HL-60 (cell line): ENCODE measurements at regions not wholly inside any gene's neighbourhood (a gene's known extent, or its start where the extent isn't known, plus 50 kb on each side); places are given as distances from the start of the nearest gene placed in this dataset.
A peak's percentile ranks its signal among the peaks of the same experiment; 100 is the strongest.

Source experiments
- DNase-seq, 2 experiments: peaks; one replicate each; pipeline ENCODE4 v3.0.0-alpha.2; 2010 to 2020; ENCODE audit warnings: low read depth in 1 of 2, low spot score in 1 of 2
- H3K27ac ChIP-seq: fragments of 250-450 bp; sonication (Bioruptor Pico); replicated peaks from 2 replicates; pipeline ENCODE4 v1.5.1; 2020; ENCODE audit warnings: mild to moderate bottlenecking, moderate library complexity
- H3K27me3 ChIP-seq: fragments of 250-450 bp; sonication (Bioruptor Pico); 2 replicates; pipeline ENCODE4 v1.5.1; 2021; ENCODE audit warnings: mild to moderate bottlenecking, moderate library complexity; ENCODE audit not compliant: insufficient read depth, poor library complexity, severe bottlenecking
- H3K4me3 ChIP-seq: replicated peaks from 2 replicates; pipeline ENCODE4 v1.5.1; 2011; ENCODE audit warnings: mild to moderate bottlenecking, control low read depth, low read length; ENCODE audit not compliant: insufficient read depth
- GABPA ChIP-seq: IDR thresholded peaks from 2 replicates; pipeline ENCODE4 v1.6.1; 2012; ENCODE audit warnings: low read depth
- POLR2AphosphoS5 ChIP-seq: IDR thresholded peaks from 2 replicates; pipeline ENCODE4 v1.6.1; 2012; ENCODE audit warnings: low read depth
- REST ChIP-seq: IDR thresholded peaks from 2 replicates; pipeline ENCODE4 v1.6.1; 2012; ENCODE audit warnings: low read depth; ENCODE audit not compliant: insufficient replicate concordance
- SPI1 ChIP-seq: IDR thresholded peaks from 2 replicates; pipeline ENCODE4 v1.6.1; 2012; ENCODE audit warnings: low read depth, mild to moderate bottlenecking, borderline replicate concordance
- TF ChIP-seq, protein P1 (sequence below): IDR thresholded peaks from one replicate; pipeline ENCODE4 v1.5.1; 2011; ENCODE audit warnings: low read length, control low read depth, inconsistent platforms; ENCODE audit not compliant: insufficient read depth

GRCh38 chr11:87399341-87399740, 361.6 kb downstream of the TMEM135 start:
- H3K27ac ChIP-seq = no peak overlapping the region
- H3K4me3 ChIP-seq = no peak overlapping the region
- TF ChIP-seq REST (no peak), POLR2AphosphoS5 (no peak), SPI1 (no peak), GABPA (no peak)
- TF ChIP-seq, protein P1, sequence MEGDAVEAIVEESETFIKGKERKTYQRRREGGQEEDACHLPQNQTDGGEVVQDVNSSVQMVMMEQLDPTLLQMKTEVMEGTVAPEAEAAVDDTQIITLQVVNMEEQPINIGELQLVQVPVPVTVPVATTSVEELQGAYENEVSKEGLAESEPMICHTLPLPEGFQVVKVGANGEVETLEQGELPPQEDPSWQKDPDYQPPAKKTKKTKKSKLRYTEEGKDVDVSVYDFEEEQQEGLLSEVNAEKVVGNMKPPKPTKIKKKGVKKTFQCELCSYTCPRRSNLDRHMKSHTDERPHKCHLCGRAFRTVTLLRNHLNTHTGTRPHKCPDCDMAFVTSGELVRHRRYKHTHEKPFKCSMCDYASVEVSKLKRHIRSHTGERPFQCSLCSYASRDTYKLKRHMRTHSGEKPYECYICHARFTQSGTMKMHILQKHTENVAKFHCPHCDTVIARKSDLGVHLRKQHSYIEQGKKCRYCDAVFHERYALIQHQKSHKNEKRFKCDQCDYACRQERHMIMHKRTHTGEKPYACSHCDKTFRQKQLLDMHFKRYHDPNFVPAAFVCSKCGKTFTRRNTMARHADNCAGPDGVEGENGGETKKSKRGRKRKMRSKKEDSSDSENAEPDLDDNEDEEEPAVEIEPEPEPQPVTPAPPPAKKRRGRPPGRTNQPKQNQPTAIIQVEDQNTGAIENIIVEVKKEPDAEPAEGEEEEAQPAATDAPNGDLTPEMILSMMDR = no peak
- DNase-seq = no peak
- no peaks in the 10 kb centered on the region for H3K27me3 ChIP-seq

DNA sequence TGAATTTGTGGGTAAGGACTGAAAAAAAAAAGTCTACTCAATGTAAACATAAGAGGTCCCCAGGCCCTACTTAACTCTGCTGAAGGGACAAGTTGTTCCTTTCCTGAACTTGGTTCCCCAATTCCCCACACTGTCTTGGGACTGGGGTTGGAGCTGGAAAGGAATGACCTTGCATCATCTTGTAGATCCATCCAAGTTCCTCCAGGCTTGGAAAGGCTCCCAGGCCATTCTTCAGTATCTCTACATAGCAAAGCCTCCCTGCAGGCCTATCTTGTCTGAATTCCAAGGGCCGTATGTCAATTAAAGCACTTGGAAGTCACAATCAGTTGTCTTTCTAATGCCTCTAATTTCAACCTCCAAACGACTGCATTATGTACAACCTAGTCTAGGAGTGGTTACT, 361.2 kb downstream of the TMEM135 start:
- Histone ChIP-seq H3K27me3 (no peaks in the 10 kb centered on the region), H3K27ac (no peak overlapping the region), H3K4me3 (no peak overlapping the region)
- TF ChIP-seq SPI1 (no peak), POLR2AphosphoS5 (no peak), GABPA (no peak), REST (no peak)
- TF ChIP-seq, protein P1 = no peak
- DNase-seq = no peak

DNA sequence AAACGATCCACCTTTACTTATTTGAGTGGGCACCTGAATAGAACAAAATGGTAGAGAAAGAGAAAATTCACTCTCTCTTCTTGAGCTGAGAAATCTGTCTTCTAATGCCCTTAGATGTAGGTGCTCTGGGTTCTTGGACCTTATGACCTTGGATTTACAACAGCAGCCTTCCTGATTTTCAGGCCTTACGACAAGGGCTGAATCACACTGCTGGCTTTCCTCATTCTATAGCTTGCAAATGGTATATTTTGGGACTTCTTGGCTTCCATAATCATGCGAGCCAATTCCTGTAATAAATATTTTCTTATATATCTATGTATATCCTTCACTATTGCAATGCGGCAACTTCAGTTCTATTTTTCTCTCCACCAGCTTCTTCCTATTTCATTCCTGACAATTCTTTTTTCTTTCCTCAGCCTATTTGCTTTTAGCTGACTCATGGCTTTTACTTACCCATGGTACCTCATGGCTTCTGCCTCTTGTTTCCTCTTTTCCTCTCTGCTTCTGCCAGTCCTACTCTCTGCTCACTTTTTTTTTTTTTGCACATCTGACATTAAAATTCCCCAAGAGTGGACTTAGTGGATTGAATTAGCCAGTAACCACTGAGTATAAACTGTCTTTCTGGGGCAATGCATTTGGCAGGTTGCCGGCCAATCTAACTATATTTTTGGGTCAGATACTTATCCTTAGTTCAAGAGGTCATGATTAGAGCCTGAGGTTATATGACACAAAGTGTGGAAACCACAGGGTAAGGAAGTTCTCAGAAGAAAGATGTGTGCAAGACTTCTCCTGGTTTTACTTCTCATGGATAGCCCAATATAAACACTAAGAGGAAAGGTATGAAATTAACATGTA, 359.5 kb downstream of the TMEM135 start:
- Histone ChIP-seq H3K27ac (no peak overlapping the region), H3K27me3 (no peaks in the 10 kb centered on the region), H3K4me3 (no peak overlapping the region)
- peak in 1 of 2 experiments; percentile 33 for DNase-seq
- TF ChIP-seq REST (peak; percentile 66), POLR2AphosphoS5 (no peak), GABPA (no peak), SPI1 (no peak)
- TF ChIP-seq, protein P1 = no peak
